Smooth muscle cell of the brain vasculature (primary cell): ENCODE measurements at regions not wholly inside any gene's neighbourhood (a gene's known extent, or its start where the extent isn't known, plus 50 kb on each side); places are given as distances from the start of the nearest gene placed in this dataset.
"Not testable (repeated sequence)": the region's sequence is repeated elsewhere in the genome, so short reads cannot be mapped to it uniquely, and the experiment has no call there.

Source experiments
- DNase-seq: peaks from one replicate; pipeline ENCODE4 v3.0.0-alpha.2; 2012; ENCODE audit warnings: low read depth, low spot score

GRCh38 chr2:118613737-118614136, 233.7 kb downstream of the EN1 start:
- DNase-seq, result no peak

- no peak for DNase-seq
These were observed 235.8 kb downstream of the EN1 start for GRCh38 chr2:118611691-118612090.

- no peak for DNase-seq
These were observed 238.3 kb downstream of the EN1 start for GRCh38 chr2:118609138-118609537.

GRCh38 chr2:118607641-118608040, 239.8 kb downstream of the EN1 start:
- no peak for DNase-seq

- DNase-seq, result no peak
These were observed 242.6 kb downstream of the EN1 start for GRCh38 chr2:118604811-118605210.

GRCh38 chr2:118604371-118604770, 243.1 kb downstream of the EN1 start:
- no peak for DNase-seq

GRCh38 chr2:118599141-118599540, 248.3 kb downstream of the EN1 start:
- DNase-seq, result no peak

GRCh38 chr2:118596620-118597019, 250.8 kb downstream of the EN1 start:
- no peak for DNase-seq

GRCh38 chr2:118593257-118593656, 254.2 kb downstream of the EN1 start:
- DNase-seq, result no peak

- DNase-seq, result no peak
These were observed 256.2 kb downstream of the EN1 start for GRCh38 chr2:118591223-118591622.

- no peak for DNase-seq
These were observed 257.7 kb downstream of the EN1 start for GRCh38 chr2:118589721-118590120.

GRCh38 chr2:118588850-118589249, 258.6 kb downstream of the EN1 start:
- DNase-seq, result no peak

GRCh38 chr2:118586312-118586711, 261.1 kb downstream of the EN1 start:
- DNase-seq, result no peak

- no peak for DNase-seq
These were observed 262.6 kb downstream of the EN1 start for GRCh38 chr2:118584877-118585276.

- DNase-seq, result no peak
These were observed 263.2 kb downstream of the EN1 start for GRCh38 chr2:118584062-118584749.

- DNase-seq, result no peak
These were observed 265.4 kb downstream of the EN1 start for GRCh38 chr2:118582058-118582457.

GRCh38 chr2:118580651-118581050, 266.8 kb downstream of the EN1 start:
- no peak for DNase-seq

GRCh38 chr2:118580107-118580506, 267.3 kb downstream of the EN1 start:
- no peak for DNase-seq

- DNase-seq, result no peak
These were observed 270.2 kb downstream of the EN1 start for GRCh38 chr2:118577202-118577601.

GRCh38 chr2:118576109-118576855, 271.2 kb downstream of the EN1 start:
- no peak for DNase-seq

- DNase-seq, result not testable (repeated sequence)
These were observed 275.1 kb downstream of the EN1 start for GRCh38 chr2:118572380-118572779.

GRCh38 chr2:118569876-118570535, 277.4 kb downstream of the EN1 start:
- DNase-seq, result no peak

- no peak for DNase-seq
These were observed 278.7 kb downstream of the EN1 start for GRCh38 chr2:118568700-118569099.
